GM19397 (cell line): ENCODE measurements at regions not wholly inside any gene's neighbourhood (a gene's known extent, or its start where the extent isn't known, plus 50 kb on each side); places are given as distances from the start of the nearest gene placed in this dataset.
"Not testable (repeated sequence)": the region's sequence is repeated elsewhere in the genome, so short reads cannot be mapped to it uniquely, and the experiment has no call there.

ENCODE experiments used
- ATAC-seq: cut with Tn5 transposase; IDR thresholded peaks from one replicate; pipeline ENCODE4 v1.9.1; 2021; ENCODE audit warnings: mild to moderate bottlenecking, moderate library complexity; ENCODE audit not compliant: unreplicated experiment

GRCh38 chr4:138456349-138456748 lies 214.2 kb upstream of the SLC7A11 start:
- ATAC-seq, result not testable (repeated sequence)

DNA sequence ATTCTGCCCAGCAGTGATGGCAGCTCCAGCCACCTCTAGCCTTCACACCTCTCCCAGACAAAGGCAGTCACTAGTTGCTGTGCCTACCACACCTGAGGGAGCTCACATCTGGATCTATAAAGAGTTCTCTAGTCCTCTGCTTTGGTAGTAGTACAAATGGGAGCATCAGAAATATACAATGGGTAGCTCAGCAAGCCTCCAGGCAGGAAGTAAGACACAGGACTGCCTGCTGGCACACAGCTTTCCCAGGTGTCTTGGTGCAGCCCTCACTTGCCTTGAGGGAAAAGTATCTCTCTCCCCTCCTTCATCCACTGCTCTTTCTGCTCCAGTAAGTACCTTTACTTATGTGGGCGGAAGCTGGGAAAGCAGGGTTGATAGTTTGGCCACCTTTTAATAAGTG lies 212.9 kb upstream of the SLC7A11 start:
- ATAC-seq, result no peak

DNA sequence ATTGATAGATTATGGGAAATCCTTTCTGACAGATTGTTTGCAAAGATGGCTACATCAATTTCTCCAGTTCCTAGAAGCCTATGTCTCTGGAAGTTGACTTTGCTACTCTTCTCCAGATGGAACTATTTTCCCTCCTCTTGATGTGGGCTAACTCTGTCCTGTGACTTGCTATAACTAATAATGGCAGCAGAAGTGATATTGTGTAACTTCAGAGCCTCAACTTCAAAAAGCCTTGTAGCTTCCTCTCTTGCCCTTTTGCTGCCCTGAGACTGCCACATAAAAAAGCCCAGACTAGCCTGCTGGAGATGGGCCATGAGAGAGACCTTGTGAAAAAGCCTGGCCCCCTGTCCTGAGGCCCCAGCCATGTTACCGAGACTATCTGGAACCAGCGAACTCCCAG lies 210.7 kb upstream of the SLC7A11 start:
- no peak for ATAC-seq

- ATAC-seq, result no peak
Measured at GRCh38 chr4:138451276-138451663, 209.1 kb upstream of the SLC7A11 start.

DNA sequence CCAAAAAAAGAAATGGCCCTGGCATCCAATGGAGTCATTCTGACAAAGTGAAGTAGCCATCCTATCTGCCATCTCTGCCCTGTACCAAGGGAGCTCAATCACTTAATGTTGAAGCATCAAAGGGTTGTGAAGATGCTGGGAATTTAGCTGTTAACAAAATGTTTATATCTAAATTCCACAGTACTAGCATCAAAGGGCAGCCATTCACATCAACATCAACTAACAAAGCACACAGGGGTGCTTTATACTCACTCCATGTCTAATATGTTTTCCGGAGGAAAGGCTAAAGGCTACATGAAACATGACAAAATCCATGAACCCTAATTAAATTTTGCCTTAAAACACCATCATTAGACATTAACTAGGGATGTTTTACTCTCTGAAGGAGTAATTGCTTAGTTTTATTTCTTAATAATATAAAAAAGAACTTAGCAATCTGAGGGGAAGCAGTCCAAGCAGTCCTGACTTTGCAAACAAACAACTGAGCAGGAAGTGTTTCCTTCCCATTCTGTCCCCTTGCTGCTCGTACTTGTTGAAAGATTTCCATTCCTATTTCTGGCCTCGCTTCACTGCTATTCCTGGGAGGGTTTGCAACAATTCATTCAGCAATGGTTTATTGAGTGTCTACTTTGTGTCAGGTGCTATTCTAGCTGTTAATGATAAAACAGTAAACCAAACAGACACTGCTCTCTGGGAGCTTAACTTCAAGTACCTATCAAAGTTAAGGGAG lies 208.6 kb upstream of the SLC7A11 start:
- no peak for ATAC-seq

DNA sequence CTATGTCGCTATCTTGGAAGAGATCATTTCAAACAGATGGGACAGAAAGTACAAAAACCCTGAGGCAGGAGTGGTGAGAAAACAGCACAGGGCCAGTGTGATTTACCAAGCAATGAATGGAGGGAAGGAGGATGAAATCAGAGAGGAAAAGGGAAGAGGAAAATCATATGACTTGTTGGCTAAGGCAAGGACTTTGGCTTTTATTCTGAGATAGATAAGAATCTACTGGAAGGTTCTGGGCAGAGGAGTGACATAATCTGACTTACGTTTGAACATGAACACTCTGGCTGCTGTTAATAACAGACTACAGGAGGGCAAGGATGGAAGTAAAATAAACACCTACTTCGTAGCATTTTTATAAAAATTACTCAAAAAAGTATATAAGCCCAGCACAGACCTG lies 207.8 kb upstream of the SLC7A11 start:
- ATAC-seq, result no peak

GRCh38 chr4:138448169-138448568 lies 206.0 kb upstream of the SLC7A11 start:
- no peak for ATAC-seq

GRCh38 chr4:138446456-138446855 lies 204.3 kb upstream of the SLC7A11 start:
- no peak for ATAC-seq

- ATAC-seq, result no peak
Measured at GRCh38 chr4:138445098-138445497, 202.9 kb upstream of the SLC7A11 start.

GRCh38 chr4:138444260-138444659 lies 202.1 kb upstream of the SLC7A11 start:
- no peak for ATAC-seq

GRCh38 chr4:138439143-138439581 lies 197.0 kb upstream of the SLC7A11 start:
- no peak for ATAC-seq

GRCh38 chr4:138438608-138439007 lies 196.5 kb upstream of the SLC7A11 start:
- no peak for ATAC-seq

DNA sequence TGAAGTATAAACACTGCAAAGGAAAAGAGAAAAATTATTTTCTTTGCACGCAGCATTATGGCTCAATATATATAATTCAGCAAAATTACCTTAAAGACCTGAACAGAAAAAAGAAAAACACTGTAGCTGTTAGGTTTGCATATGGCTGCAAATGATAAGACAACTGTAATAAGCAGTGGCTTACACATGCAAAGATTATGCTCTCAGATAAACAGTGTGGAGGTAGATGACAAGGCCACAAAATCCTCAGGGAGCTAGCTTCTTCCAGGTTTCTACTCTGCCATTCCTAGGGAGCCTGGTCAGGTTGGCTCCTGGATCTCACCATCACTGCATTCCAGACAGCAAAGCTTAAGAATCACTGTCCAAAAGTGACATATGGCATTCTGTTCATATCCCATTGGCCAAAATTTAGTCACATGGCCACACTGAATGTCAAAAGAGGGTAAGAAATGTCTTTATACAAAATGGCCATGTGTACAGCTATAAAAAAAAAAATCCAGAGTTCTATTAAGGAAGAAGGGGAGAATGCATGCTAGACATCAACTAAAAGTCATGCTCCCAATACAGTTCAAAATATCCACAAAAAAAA lies 195.2 kb upstream of the SLC7A11 start:
- ATAC-seq, result no peak

GRCh38 chr4:138435733-138436132 lies 193.6 kb upstream of the SLC7A11 start:
- ATAC-seq, result not testable (repeated sequence)

DNA sequence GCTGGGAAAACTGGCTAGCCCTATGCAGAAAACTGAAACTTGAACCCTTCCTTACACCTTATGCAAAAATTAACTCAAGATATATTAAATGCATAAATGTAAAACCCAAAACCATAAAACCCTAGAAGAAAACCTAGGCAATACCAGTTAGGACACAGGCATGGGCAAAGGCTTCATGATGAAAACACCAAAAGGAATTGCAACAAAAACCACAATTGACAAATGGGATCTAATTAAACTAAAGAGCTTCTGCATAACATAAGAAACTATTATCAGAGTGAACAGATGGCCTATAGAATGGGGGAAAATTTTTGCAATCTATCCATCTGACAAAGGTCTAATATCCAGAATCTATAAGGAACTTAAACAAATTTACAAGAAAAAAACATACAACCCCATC lies 192.9 kb upstream of the SLC7A11 start:
- ATAC-seq, result not testable (repeated sequence)

GRCh38 chr4:138428611-138429010 lies 186.5 kb upstream of the SLC7A11 start:
- no peak for ATAC-seq

GRCh38 chr4:138426786-138427185 lies 184.6 kb upstream of the SLC7A11 start:
- ATAC-seq, result no peak

DNA sequence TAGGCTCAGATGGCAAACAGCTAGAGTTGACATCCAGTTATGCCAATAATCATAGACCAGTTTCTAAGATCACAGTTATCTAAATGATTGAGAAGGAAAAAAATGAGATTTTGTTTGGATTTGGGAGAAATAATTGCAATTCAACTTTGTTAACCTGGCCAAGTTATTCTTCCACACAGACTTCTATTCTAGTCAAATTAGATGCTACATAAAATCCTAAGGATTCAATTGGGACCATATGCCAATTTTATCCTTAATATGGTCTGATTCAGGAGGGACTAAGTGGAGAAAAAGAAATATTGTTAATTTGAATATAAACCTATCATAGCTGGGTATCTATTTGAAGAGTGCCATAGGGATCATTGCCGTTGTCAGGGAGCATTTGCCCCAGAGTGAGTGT lies 178.3 kb upstream of the SLC7A11 start:
- ATAC-seq, result no peak

DNA sequence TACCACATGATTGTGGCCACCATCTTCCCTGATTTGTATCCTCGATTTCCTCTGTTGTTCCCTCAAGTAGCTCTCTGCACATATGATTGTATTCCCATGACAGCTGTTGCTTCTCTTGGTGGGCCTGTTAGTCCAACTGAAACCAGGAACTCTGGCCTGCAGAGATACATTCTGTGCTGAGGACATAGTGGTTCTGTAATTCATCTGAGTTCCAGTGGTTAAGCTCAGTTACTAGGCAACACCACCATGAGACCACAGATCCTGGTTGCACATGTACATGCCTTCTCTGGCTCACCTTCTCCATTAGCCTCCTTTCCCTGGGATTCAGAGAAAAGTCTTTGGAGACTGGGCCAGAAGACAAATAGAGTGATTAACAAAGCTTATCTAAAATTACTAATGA lies 172.1 kb upstream of the SLC7A11 start:
- no peak for ATAC-seq

- ATAC-seq, result no peak
Measured at GRCh38 chr4:138413273-138413672, 171.1 kb upstream of the SLC7A11 start.

- ATAC-seq, result no peak
Measured at GRCh38 chr4:138412847-138413246, 170.7 kb upstream of the SLC7A11 start.

- no peak for ATAC-seq
Measured at GRCh38 chr4:138410266-138410665, 168.1 kb upstream of the SLC7A11 start.

GRCh38 chr4:138409670-138410069 lies 167.5 kb upstream of the SLC7A11 start:
- no peak for ATAC-seq
